Right atrium auricular region (tissue), 2 donors: ENCODE measurements at regions not wholly inside any gene's neighbourhood (a gene's known extent, or its start where the extent isn't known, plus 50 kb on each side); places are given as distances from the start of the nearest gene placed in this dataset.

Experiments
- DNase-seq: peaks from one replicate; pipeline ENCODE4 v3.0.0-alpha.2; 2019; ENCODE audit warnings: low spot score
- H3K27ac ChIP-seq, 2 donors: fragments of 200-600 bp; sonication (generic); 1 replicate in 1 of 2; 2 replicates in 1 of 2; pipeline ENCODE4 v1.5.1; 2016 to 2019
- H3K27me3 ChIP-seq, 2 donors: fragments of 200-600 bp; sonication (generic); one replicate each; pipeline versions ENCODE4 v1.5.1 to v1.6.0; 2017 to 2019
- H3K36me3 ChIP-seq: fragments of 200-600 bp; sonication (generic); one replicate; pipeline ENCODE4 v1.5.1; 2016
- H3K4me1 ChIP-seq, 2 donors: fragments of 200-600 bp; sonication (generic); one replicate each; pipeline versions ENCODE4 v1.5.1 to v1.6.0; 2017 to 2019
- H3K4me3 ChIP-seq, 2 donors: fragments of 200-600 bp; sonication (generic); 1 replicate in 1 of 2; 2 replicates in 1 of 2; pipeline ENCODE4 v1.5.1; 2017 to 2019; ENCODE audit warnings: mild to moderate bottlenecking in 1 of 2, moderate library complexity in 1 of 2
- H3K9me3 ChIP-seq, 2 donors: fragments of 200-600 bp; sonication (generic); one replicate each; pipeline ENCODE4 v1.5.1; 2019
- CTCF ChIP-seq, 2 donors: fragments of 200-600 bp; sonication (generic); IDR thresholded peaks; one replicate each; pipeline ENCODE4 v1.5.1; 2019; ENCODE audit warnings: antibody characterized with exemption in 2 of 2

GRCh38 chrX:149097786-149098185 lies 407.3 kb downstream of the IDS start:
- Histone ChIP-seq H3K27ac (no peak overlapping the region), H3K27me3 (no peaks in the 10 kb centered on the region), H3K4me3 (no peak overlapping the region), H3K9me3 (no peaks in the 10 kb centered on the region), H3K36me3 (no peaks in the 10 kb centered on the region), H3K4me1 (no peaks in the 10 kb centered on the region)
- no peak for TF ChIP-seq CTCF (IDR thresholded peaks at IDR 0.05)
- DNase-seq = no peak

DNA sequence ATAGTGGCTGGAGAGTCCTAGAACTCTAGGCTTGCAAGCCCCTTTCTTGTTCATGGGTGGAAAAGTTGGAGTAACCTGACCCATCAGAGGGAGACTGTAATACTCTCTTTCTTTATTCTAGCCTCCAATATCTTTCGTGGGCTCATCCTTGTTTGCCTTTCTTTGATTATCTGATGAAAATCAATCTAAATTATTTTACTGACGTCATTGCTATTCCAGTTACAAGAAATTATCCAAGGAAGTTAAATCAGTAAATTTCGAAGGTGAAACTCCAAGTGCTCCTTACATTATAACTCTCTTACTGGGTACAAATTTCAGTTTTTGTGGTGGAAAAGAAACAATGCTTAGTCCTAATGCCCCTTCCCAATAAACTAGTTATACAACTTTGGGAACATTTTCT lies 412.9 kb downstream of the IDS start:
- Histone ChIP-seq H3K4me3 (no peak overlapping the region), H3K4me1 (no peaks in the 10 kb centered on the region), H3K9me3 (no peaks in the 10 kb centered on the region), H3K27ac (no peak overlapping the region), H3K36me3 (no peaks in the 10 kb centered on the region), H3K27me3 (no peaks in the 10 kb centered on the region)
- DNase-seq = no peak
- TF ChIP-seq CTCF (IDR thresholded peaks at IDR 0.05) = no peak

DNA sequence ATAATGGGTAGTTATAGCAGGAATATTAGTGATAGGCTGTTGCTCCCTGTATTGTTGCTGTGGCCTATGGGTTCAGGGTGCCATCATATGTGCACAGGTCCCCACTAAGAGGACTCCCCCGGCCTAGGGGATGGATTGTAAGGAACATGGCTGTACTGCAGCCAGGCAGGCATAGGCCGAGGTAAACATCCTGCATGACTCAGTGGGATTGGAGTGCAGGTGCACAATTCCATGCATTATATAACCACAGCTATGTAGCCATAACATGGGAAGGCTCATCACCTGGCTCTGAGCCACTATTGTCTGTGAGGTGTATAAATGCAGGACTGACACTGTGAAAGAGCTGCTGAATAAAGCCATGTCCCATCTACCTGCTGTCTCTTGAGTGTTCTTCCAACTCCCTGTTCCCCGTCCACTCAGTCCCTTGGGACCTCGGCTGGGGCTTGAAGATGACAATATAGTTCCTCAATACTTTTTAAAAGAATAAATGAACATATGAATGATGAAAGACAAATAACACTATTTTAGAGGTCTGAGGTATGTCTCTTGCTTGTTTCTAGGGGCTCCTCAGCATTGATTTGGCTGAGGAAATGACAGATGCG lies 425.2 kb downstream of the IDS start:
- Histone ChIP-seq H3K27me3 (no peaks in the 10 kb centered on the region), H3K4me1 (no peaks in the 10 kb centered on the region), H3K9me3 (no peaks in the 10 kb centered on the region), H3K4me3 (no peak overlapping the region), H3K27ac (no peak overlapping the region), H3K36me3 (no peaks in the 10 kb centered on the region)
- TF ChIP-seq CTCF (IDR thresholded peaks at IDR 0.05) = no peak
- DNase-seq = no peak

DNA sequence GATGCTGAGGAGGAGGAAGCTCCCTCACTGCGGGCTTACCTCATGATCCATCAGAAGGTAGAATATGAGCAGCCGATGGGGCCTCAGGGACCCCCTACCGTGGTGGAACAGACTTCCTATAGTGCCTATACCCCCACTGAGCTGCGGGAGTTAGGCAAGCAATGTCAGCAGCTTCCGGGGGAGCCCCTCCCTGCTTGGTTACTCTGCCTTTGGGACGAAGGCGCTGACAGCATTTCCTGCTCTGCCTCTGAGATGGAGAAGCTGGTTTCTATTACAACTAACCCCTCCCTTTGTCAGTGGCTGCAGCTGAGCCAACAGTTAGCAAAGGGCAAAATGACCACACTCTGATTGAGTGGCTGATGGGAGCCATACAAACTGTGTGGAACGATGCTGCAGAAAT lies 430.7 kb downstream of the IDS start:
- DNase-seq = peak; percentile 64
- Histone ChIP-seq H3K36me3 (no peaks in the 10 kb centered on the region), H3K4me3 (no peak overlapping the region), H3K9me3 (no peaks in the 10 kb centered on the region), H3K27ac (no peak overlapping the region), H3K27me3 (no peaks in the 10 kb centered on the region), H3K4me1 (no peaks in the 10 kb centered on the region)
- no peak for TF ChIP-seq CTCF (IDR thresholded peaks at IDR 0.05)

GRCh38 chrX:149073479-149073878 lies 431.6 kb downstream of the IDS start:
- H3K4me3 ChIP-seq = no peak overlapping the region
- H3K4me1 ChIP-seq = no peaks in the 10 kb centered on the region
- no peak overlapping the region for H3K27ac ChIP-seq
- H3K36me3 ChIP-seq = no peaks in the 10 kb centered on the region
- no peaks in the 10 kb centered on the region for H3K27me3 ChIP-seq
- no peak for TF ChIP-seq CTCF (IDR thresholded peaks at IDR 0.05)
- no peaks in the 10 kb centered on the region for H3K9me3 ChIP-seq
- DNase-seq = no peak

GRCh38 chrX:149069899-149070298 lies 435.2 kb downstream of the IDS start:
- H3K4me3 ChIP-seq = no peak overlapping the region
- no peaks in the 10 kb centered on the region for H3K36me3 ChIP-seq
- H3K27me3 ChIP-seq = no peaks in the 10 kb centered on the region
- TF ChIP-seq CTCF (IDR thresholded peaks at IDR 0.05) = no peak
- H3K27ac ChIP-seq = no peak overlapping the region
- H3K4me1 ChIP-seq = no peaks in the 10 kb centered on the region
- no peaks in the 10 kb centered on the region for H3K9me3 ChIP-seq
- no peak for DNase-seq
